ENCODE measurements at regions not wholly inside any gene's neighbourhood (a gene's known extent, or its start where the extent isn't known, plus 50 kb on each side); places are given as distances from the start of the nearest gene placed in this dataset.
"Not testable (repeated sequence)": the region's sequence is repeated elsewhere in the genome, so short reads cannot be mapped to it uniquely, and the experiment has no call there.

DNA sequence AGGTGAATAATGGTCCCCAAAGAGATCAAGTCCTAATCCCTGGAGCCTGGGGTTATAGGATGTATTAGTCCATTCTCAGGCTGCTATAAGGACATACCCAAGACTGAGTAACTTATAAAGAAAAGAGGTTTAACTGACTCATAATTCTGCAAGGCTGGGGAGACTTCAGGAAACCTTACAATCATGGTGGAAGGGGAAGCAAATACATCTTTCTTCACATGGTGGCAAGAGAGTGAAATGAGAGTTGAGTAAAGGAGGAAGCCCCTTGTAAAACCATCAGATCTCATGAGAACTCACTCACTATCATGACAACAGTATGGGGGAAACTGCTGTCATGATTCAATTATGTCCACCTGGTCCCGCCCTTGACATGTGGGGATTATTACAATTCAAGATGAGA lies 142.9 kb upstream of the ANKRD28 start:
- Histone ChIP-seq H3K4me3 (ENCODE audit: low read length in 3 of 3) (no peak overlapping the region), H3K9me3 (ENCODE audit: control insufficient read depth in 2 of 3, insufficient read depth in 1 of 3, low read length in 3 of 3) (no peaks in the 10 kb centered on the region), H3K27me3 (ENCODE audit: control insufficient read depth, insufficient read depth, low read length) (no peaks in the 10 kb centered on the region), H3K27ac (ENCODE audit: low read depth in 2 of 2, low read length in 2 of 2) (no peak overlapping the region), H3K9ac (ENCODE audit: low read length in 3 of 3) (no peak overlapping the region), H3K4me1 (ENCODE audit: control insufficient read depth in 2 of 3, insufficient read depth in 2 of 3, low read depth in 1 of 3, low read length in 3 of 3) (peaks cover 0 to under 1% (median 0%) of the 10 kb centered on the region in 3 donors), H3K36me3 (ENCODE audit: control insufficient read depth in 2 of 3, insufficient read depth in 3 of 3, low read length in 3 of 3) (no peaks in the 10 kb centered on the region)
- FAIRE-seq = no peak
- intact Hi-C loops (cut with DNase I) = no loop called here
- DNase-seq = no peak
- TF ChIP-seq, protein P1, sequence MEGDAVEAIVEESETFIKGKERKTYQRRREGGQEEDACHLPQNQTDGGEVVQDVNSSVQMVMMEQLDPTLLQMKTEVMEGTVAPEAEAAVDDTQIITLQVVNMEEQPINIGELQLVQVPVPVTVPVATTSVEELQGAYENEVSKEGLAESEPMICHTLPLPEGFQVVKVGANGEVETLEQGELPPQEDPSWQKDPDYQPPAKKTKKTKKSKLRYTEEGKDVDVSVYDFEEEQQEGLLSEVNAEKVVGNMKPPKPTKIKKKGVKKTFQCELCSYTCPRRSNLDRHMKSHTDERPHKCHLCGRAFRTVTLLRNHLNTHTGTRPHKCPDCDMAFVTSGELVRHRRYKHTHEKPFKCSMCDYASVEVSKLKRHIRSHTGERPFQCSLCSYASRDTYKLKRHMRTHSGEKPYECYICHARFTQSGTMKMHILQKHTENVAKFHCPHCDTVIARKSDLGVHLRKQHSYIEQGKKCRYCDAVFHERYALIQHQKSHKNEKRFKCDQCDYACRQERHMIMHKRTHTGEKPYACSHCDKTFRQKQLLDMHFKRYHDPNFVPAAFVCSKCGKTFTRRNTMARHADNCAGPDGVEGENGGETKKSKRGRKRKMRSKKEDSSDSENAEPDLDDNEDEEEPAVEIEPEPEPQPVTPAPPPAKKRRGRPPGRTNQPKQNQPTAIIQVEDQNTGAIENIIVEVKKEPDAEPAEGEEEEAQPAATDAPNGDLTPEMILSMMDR (IDR thresholded peaks at IDR 0.05; ENCODE audit: borderline replicate concordance, extremely low read depth, insufficient read depth) = no peak

DNA sequence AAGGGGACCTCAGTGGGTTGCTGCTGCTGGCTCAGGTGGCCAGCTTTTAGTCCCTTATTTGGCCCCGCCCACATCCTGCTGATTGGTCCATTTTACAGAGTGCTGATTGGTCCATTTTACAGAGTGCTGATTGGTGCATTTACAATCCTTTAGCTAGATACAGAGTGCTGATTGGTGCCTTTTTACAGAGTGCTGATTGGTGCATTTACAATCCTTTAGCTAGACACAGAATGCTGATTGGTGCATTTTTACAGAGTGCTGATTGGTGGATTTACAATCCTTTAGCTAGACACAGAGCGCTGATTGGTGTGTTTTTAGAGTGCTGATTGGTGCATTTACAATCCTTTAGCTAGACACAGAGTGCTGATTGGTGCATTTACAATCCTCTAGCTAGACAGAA lies 143.7 kb upstream of the ANKRD28 start:
- H3K27me3 ChIP-seq (ENCODE audit: control insufficient read depth, insufficient read depth, low read length); FAIRE-seq; intact Hi-C loops (cut with DNase I); DNase-seq; H3K4me3 ChIP-seq (ENCODE audit: low read length in 3 of 3); H3K9ac ChIP-seq (ENCODE audit: low read length in 3 of 3); H3K27ac ChIP-seq (ENCODE audit: low read depth in 2 of 2, low read length in 2 of 2); H3K9me3 ChIP-seq (ENCODE audit: control insufficient read depth in 2 of 3, insufficient read depth in 1 of 3, low read length in 3 of 3); H3K4me1 ChIP-seq (ENCODE audit: control insufficient read depth in 2 of 3, insufficient read depth in 2 of 3, low read depth in 1 of 3, low read length in 3 of 3); H3K36me3 ChIP-seq (ENCODE audit: control insufficient read depth in 2 of 3, insufficient read depth in 3 of 3, low read length in 3 of 3): not testable (repeated sequence)

DNA sequence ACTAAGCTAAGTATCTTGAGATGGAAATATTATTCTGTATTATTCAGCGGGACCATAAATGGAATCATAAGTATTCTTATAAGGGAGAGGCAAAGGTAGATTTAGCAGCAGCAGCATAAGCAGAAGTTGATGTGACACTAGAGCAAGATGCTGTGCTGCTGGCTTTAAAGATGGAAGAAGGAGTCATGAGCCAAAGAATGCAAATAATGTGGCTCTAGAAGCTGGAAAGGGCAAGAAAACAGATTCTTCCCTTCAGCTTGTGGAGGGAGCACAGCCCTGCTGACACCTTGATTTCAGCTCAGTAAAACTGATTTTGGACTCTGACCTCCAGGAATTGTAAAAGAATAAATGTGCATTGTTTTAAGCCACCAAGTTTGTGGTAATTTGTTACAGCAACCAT lies 144.2 kb upstream of the ANKRD28 start:
- Histone ChIP-seq H3K9me3 (ENCODE audit: control insufficient read depth in 2 of 3, insufficient read depth in 1 of 3, low read length in 3 of 3) (no peaks in the 10 kb centered on the region), H3K27me3 (ENCODE audit: control insufficient read depth, insufficient read depth, low read length) (no peaks in the 10 kb centered on the region), H3K36me3 (ENCODE audit: control insufficient read depth in 2 of 3, insufficient read depth in 3 of 3, low read length in 3 of 3) (no peaks in the 10 kb centered on the region), H3K4me1 (ENCODE audit: control insufficient read depth in 2 of 3, insufficient read depth in 2 of 3, low read depth in 1 of 3, low read length in 3 of 3) (no peaks in the 10 kb centered on the region), H3K9ac (ENCODE audit: low read length in 3 of 3) (no peak overlapping the region), H3K27ac (ENCODE audit: low read depth in 2 of 2, low read length in 2 of 2) (no peak overlapping the region), H3K4me3 (ENCODE audit: low read length in 3 of 3) (no peak overlapping the region)
- no peak for FAIRE-seq
- DNase-seq = no peak
- intact Hi-C loops (cut with DNase I) = no loop called here
- TF ChIP-seq, protein P1 (IDR thresholded peaks at IDR 0.05; ENCODE audit: borderline replicate concordance, extremely low read depth, insufficient read depth) = no peak

DNA sequence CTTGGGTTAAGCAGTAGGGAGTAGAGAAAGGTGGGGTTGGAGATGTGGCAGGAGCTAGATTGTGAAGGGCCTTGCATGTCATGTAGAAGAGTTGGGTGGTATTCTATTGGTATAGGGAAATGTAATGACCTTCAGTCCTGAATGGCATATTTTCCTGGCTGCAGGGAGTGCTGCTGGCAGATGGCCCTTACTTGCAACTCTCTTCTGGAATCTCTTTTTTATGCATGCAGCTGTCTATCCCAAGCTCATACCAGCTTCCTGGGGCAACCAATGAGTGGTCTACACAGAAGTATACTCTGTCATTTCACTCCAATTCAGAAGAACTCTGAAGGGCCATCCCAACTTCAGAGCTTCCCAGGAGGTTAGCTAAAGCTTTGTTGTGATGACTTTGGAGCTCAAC lies 144.7 kb upstream of the ANKRD28 start:
- TF ChIP-seq, protein P1 (IDR thresholded peaks at IDR 0.05; ENCODE audit: borderline replicate concordance, extremely low read depth, insufficient read depth) = no peak

More for the DNA sequence above, 144.7 kb upstream of the ANKRD28 start:
- H3K4me1 ChIP-seq (ENCODE audit: control insufficient read depth in 2 of 3, insufficient read depth in 2 of 3, low read depth in 1 of 3, low read length in 3 of 3) = no peaks in the 10 kb centered on the region
- FAIRE-seq (no peak), DNase-seq (no peak)
- no peaks in the 10 kb centered on the region for H3K9me3 ChIP-seq (ENCODE audit: control insufficient read depth in 2 of 3, insufficient read depth in 1 of 3, low read length in 3 of 3)
- H3K27me3 ChIP-seq (ENCODE audit: control insufficient read depth, insufficient read depth, low read length) = no peaks in the 10 kb centered on the region
- intact Hi-C loops (cut with DNase I) = no loop called here
- no peak overlapping the region for H3K9ac ChIP-seq (ENCODE audit: low read length in 3 of 3)
- H3K4me3 ChIP-seq (ENCODE audit: low read length in 3 of 3) = no peak overlapping the region
- no peak overlapping the region for H3K27ac ChIP-seq (ENCODE audit: low read depth in 2 of 2, low read length in 2 of 2)
- H3K36me3 ChIP-seq (ENCODE audit: control insufficient read depth in 2 of 3, insufficient read depth in 3 of 3, low read length in 3 of 3) = no peaks in the 10 kb centered on the region

Data from kidney (tissue), 13 donors.